Lower leg skin (tissue), 3 donors: ENCODE measurements at regions not wholly inside any gene's neighbourhood (a gene's known extent, or its start where the extent isn't known, plus 50 kb on each side); places are given as distances from the start of the nearest gene placed in this dataset.

Source experiments
- CTCF ChIP-seq, 3 donors: fragments of 450-650 bp; IDR thresholded peaks; one replicate each; pipeline ENCODE4 v1.5.1; 2016; ENCODE audit warnings: antibody characterized with exemption in 3 of 3, mild to moderate bottlenecking in 3 of 3, moderate library complexity in 2 of 3
- POLR2A ChIP-seq, 2 donors: fragments of 450-650 bp; IDR thresholded peaks; one replicate each; pipeline ENCODE4 v1.6.1; 2016 to 2017; ENCODE audit warnings: antibody characterized with exemption in 2 of 2, mild to moderate bottlenecking in 1 of 2, moderate library complexity in 1 of 2

- TF ChIP-seq CTCF (IDR thresholded peaks at IDR 0.05) (no peak), POLR2A (IDR thresholded peaks at IDR 0.05) (no peak)
Observed at GRCh38 chr6:74145931-74146330, 449.9 kb downstream of the CD109 start.
